ENCODE measurements at regions not wholly inside any gene's neighbourhood (a gene's known extent, or its start where the extent isn't known, plus 50 kb on each side); places are given as distances from the start of the nearest gene placed in this dataset.

DNA sequence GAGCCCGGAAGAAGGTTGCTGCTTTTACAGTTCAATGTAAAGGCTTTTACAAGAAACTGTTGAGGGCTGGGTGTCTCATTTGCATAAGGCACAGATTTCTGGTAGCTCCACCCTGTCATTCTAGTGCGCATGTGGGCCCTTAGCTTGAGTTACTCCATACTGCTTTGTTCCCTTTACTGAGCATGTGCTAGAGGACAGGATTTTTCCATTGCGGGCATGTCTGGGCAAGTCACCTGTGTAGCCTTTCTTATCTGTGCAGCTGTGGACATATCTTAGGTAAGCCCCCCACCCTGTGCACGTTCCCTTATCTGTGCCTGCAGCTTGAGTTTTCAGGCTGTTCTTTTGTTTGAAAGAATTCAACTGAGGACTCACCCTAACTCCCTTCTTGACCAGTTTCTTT is 56.2 kb upstream of the ARHGAP5 start:
- DNase-seq (ENCODE audit: low read depth), result no peak

DNA sequence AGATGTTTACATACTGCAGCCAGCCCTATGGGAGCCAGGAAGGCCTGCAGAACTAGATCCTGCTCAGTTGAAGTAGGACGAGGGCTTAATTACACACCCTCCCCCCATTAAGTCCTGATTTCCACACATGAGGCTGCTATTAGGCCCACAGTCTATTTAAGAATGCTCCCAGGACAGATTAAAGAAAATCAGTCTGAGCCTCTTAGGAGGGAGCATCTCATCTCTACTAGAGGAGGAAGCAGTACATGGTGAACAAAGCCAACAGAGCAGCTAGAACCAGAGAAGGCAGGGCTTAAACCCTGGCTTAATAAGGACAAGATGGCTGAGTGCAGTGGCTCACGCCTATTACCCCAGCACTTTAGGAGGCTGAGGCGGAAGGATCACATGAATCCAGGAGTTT is 55.8 kb upstream of the ARHGAP5 start:
- no peak for DNase-seq (ENCODE audit: low read depth)

DNA sequence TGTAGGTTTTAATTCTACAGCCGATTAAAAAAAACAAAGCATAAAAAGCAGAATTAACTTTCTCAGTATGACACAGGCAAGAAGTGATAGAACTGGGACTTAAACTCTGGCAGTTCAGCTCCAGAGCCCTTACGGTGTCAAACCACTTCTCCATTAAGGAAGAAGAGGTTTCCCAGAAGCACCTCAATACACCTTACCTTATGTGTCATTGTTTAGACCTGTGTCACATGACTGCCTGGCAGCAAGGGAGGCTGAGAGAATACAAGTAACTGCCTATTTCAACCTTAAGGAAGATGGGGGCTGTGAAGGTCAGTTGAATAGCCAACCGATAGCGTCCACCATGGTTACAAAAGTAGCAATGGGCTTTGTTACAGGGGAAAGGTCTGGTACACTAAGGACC is 54.6 kb upstream of the ARHGAP5 start:
- DNase-seq (ENCODE audit: low read depth), result no peak

DNA sequence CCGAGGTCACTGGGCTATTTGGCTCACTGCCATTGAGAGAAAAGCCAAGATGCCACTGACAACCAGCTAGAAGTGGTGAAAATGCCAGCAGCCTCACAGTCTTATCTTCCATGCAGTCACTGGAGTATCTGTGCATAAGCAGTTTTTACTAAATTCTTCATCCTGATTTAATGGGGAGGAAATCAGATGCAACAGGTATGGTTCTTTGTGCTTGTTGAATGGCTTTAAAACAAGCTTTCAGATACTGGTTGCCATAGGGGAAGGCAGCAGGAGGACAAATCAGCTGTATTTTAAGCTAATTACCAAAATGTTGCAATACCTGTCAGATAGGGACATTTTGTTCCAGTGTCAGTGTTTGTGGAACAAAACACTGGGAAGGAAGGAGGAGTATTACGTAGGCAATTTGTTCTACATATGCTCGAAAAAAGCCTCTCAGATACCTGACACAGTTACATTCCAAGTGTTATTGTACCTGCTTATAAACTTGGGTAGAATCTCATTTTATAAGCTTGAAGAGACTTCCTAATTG is 54.1 kb upstream of the ARHGAP5 start:
- no peak for DNase-seq (ENCODE audit: low read depth)

DNA sequence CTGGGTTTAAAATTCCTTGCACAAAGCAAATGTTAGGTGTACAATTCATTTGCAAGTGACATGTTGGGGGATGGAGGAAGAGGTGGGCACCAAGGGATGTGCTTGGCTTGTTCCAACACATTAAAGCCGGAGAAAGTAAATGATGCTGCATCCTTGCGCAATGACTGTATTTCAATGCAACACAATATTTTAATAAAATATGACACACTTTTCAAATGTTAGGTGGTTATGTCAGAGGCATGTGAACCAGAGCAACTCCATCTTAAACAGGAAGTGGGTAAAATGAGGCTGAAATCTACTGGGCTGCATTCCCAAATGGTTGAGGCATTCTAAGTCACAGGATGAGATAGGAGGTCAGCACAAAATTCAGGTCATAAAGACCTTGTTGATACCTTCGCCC is 53.6 kb upstream of the ARHGAP5 start:
- DNase-seq (ENCODE audit: low read depth), result no peak

DNA sequence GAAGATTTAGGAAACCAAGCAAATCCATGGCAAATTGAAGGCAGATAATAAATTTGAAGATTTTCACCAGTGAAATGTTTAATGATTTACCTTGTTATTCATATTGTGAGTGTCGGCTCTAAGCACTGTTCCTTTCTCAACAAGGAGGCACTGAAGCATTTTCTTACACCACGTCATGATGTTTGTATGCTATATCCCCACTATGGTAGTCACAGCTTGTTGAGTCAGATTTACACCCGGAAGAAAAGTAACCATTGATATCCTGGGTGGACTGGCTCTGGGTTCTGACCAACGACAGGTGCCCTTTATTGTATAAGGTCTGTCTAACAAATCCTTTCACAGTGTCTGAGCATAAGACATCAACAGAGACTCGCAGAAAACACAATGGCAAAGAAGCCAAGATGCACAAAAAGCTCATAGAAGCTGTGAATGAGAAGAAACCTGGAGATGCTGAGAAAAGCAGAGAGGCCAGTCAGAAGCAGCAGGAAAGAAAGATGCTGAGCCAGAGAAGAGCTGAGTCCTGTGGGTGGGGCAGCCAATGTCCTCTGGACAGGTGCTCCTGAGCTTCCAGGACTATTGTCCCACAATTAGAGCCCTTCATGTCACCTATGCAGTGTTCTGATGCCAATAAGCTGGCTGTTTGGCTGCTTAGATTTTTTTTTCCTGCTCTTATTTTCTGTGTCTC is 49.7 kb upstream of the ARHGAP5 start:
- DNase-seq (ENCODE audit: low read depth), result no peak
